Stromal cell of bone marrow (primary cell): ENCODE measurements at regions not wholly inside any gene's neighbourhood (a gene's known extent, or its start where the extent isn't known, plus 50 kb on each side); places are given as distances from the start of the nearest gene placed in this dataset.

ENCODE experiments used
- DNase-seq: peaks from one replicate; pipeline ENCODE4 v3.0.0-alpha.2; 2012; ENCODE audit warnings: low read depth

DNA sequence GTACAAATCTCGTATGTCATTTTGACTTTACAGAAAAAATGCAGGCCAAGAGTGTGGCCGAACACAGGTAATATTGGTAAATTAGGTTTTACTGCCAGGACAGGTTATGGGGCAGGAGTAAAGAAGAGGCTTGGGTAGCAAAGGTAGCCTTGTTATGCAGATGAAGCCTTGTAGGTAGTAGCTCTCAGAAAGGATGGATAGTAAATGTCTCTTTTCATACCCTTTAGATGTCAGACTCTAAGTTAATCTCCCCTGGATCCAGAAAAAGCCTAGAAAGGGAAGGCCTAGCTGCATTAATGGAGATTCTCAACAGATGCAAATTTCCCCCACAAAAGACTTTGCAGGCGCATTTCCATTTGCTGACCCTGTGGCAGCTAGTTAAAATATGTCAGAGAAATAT, 1445.1 kb upstream of the CADM2 start:
- DNase-seq, result no peak

DNA sequence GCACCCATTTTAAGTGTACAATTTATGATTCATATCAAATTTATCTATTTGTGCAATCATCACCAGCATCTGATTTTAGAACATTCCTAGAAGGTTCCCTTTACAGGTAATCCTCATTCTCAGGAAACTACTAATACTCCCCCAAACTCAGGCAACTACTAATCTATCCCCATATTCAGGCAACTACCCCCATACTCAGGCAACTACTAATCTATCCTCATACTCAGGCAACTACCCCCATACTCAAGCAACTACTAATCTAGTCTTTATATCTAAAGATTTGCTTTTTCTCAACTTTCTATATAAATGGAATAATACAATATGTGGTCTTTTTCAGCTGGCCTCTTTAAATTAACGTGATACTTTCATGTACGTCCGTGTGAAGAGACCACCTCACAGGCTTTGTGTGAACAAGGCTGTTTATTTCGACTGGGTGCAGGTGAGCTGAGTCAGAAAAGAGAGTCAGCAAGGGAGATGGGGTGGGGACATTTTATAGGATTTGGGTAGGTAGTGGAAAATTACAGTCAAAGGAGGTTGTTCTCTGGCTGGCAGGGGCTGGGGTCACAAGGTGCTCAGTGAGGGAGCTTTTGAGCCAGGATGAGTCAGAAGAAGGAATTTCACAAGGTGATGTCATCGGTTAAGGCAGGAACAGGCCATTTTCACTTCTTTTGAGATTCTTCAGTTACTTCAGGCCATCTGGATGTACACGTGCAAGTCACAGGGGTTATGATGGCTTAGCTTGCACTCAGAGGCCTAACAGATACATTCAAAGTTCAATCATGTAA, 1444.5 kb upstream of the CADM2 start:
- DNase-seq, result no peak

DNA sequence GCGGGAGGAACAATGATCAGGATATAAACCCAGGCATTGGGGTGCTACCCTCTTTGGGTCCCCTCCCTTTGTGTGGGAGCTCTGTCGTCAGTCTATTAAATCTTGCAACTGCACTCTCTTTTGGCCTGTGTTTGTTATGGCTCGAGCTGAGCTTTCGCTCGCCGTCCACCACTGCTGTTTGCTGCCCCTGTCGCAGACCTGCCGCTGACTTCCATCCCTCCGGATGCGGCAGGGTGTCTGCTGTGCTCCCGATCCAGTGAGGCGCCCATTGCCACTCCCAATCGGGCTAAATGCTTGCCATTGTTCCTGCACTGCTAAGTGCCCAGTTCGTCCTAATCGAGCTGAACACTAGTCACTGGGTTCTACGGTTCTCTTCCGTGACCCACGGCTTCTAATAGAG, 1443.7 kb upstream of the CADM2 start:
- no peak for DNase-seq

DNA sequence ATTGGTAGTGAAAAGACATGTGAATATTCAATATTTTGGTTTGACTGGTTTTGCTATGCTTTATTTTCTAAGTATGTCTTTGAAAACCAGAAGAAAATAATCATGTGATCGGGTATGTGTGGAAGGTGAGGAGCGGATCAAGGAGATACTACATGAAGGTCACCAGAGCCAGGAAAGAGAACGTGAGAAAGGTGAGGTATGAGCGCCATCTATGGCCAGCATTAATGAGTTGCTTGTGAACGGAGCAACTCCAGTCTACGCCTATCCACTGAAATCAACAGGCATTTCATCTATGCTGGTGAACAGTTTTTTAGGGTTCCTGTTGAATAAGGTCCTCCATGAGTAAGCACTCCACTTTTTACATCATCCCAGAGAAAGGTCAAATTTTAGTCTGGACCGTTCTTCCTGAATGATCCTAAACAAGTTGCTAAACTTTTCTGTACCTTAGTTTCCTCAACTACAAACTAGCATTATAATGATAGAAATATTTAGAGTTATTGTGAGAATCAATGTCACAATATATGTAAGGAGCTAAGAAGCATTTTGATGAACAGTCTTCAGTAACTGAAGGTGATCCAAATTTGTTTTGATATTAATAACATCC, 1435.2 kb upstream of the CADM2 start:
- peak; percentile 10 for DNase-seq

DNA sequence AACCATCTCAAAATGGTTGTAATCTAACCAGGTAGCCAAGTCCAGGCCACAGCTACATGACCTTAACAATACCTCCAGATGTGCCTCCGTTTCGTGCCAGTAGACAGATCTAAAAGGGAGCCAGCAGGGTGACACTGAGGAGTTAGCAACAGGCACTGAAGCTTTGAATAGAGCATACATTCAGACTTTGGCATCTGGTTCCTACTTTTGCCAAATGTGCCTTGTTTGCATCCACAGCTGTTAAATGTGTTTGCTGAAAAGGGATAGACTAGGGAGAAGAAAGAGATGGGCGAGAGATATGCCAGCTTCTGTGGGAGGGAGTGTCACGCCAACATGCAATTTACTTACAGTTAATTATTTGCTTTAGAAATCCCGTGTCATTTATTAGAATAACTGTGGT, 1433.9 kb upstream of the CADM2 start:
- no peak for DNase-seq

DNA sequence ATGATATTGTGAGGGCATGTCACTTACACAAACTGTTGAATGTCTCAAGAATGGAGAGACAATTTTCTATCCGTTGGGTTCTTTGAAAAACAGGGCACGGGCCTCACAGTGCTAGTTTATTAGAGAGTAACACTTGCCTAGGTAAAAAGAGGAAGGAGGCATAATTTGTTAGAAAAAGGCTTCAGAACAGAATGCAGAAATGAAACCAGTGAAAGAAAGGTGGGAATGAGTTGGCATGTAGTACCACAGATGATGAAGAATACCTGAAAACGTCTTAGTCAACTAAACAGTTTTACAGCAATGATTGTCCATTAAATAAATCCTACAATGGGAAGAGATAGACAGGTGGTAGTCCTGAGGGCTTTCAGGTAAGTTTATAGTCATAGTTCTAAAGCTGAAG, 1399.7 kb upstream of the CADM2 start:
- no peak for DNase-seq

DNA sequence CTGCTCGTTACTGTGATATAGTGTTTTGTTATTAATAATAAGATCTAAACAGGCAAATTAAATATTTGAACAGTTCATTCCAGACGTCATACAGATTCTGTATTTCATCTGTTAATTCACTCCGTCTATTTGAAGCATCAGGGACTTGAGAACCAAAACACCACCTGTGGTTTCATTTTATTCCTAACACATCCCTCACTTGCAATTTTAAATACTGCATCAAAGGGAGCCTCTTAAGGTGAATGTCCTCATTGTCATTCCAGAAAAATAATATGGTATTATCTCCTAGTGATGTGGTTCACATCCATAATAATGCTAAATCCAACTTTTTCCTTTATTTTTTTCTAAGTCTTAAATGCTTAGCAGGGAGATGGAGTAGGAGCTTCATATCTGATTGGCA, 1390.9 kb upstream of the CADM2 start:
- DNase-seq, result no peak

DNA sequence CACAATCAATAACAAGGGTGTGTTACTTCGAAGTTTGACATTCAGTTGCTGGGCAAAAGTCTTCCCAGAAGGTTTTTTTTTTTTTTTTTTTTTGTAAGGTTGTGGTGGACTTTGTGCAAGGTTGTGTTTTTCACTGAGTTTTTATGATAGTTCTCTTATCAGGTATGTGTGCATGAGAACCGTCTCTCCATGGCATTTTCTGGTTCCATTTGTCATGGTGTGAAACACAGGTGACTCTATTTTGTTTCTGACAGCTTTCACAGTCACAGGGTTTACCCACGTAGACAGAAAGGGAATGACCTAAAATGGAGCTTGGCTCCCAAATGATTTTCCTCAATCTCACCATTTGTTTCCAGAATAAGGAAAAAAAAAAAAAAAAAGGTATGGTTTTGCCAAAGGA, 1377.2 kb upstream of the CADM2 start:
- no peak for DNase-seq

DNA sequence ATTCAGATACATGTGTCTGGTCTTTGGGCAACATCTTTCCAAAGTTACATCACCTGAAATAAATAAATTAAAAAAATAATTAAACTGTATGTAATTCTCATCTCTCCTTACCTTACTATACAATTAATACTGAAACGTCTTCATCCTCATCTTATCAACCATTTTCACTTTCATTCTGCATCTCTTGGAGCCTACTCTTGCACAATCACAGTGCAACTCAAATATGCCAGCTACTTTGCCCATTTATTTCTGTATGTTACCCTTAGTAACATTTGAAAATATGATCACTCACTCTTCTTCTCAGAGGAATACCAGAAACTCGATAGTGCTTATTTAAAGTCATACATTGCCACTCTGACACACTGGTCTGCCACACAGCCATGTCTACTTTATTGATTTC, 1357.1 kb upstream of the CADM2 start:
- no peak for DNase-seq

DNA sequence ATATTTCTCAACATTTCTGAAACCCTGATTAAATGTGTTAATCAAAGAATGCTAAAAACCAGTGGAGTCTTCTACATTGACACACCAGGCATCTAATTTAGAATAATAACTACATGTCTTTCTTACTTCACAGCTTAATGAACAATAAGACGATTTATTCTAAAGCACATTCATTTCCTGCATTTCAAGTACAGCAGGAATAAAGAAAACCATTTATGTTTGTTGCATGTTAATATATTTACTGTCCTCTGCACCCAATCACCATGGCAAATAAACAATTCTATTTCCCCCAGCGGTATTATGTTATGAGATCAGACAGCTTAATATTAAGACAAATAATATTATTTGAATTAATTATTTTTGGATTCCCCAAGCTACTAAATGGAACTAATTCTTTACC, 1336.3 kb upstream of the CADM2 start:
- DNase-seq, result no peak

DNA sequence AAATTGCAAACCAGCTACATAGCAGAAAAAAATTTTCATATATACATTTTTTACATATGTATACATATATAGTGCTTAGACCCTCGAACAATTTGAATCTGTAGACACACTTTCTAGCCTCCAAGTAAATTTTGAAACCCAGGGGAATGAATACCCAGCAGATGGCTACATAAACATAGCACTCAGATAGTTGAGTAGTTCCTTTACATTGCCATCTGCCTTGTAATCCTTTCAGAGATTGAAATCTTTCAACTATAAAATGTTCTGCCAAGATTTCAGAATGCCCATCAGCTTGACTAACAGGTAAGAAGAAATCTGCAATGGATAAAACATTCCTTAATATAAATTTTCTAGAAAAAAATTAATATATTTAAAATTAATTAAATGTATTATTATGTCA, 1333.5 kb upstream of the CADM2 start:
- DNase-seq, result no peak

DNA sequence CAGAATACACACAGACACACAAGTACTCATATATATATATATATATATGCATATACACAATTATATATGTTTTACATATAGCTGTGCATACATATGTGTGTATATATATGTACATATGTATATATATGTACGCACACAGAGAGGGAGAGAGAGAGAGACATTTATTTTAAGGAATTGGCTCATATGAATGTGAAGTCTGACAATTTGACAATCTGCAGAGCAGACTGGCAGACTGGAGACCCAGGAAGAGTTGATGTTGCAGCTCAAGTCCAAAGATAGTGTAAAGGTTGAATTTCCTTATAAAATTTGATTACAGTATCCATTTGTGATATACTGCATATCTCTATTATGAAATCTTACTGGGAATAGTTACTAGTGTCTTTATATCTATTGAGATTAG, 1330.3 kb upstream of the CADM2 start:
- no peak for DNase-seq

DNA sequence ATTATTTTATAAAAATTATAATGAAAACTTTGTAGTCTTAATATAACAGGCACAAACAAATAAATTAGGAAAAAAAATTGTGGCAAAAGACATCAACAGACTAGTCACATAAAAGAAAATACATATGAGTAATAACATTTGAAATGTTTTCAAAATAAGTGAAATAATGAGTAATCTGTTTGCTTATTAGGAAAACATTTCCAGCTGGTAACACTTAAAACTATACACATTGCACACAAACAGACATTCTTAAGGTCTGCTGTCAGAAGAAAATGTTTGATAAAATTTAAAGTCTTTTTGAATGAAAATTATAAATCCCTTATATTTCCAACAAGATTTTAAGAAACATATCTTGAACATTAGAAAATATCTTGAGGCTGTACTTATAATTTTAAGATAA, 1326.3 kb upstream of the CADM2 start:
- no peak for DNase-seq

DNA sequence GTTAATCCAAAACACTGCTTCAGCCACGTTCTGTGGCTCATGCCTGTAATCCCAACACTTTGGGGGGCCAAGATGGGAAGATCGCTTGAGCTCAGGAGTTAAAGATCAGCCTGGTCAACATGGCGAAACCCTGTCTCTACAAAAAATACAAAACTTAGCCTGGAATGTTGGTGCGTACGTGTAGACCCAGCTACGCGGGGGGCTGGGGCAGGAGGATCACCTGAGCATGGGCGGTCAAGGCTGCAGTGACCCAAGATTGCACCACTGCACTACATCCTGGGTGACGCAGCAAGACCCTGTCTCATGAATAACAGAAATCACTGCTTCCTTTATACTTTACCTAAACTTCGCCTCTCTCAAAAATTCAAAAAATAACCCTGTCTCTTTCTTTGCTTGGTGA, 1325.0 kb upstream of the CADM2 start:
- no peak for DNase-seq

DNA sequence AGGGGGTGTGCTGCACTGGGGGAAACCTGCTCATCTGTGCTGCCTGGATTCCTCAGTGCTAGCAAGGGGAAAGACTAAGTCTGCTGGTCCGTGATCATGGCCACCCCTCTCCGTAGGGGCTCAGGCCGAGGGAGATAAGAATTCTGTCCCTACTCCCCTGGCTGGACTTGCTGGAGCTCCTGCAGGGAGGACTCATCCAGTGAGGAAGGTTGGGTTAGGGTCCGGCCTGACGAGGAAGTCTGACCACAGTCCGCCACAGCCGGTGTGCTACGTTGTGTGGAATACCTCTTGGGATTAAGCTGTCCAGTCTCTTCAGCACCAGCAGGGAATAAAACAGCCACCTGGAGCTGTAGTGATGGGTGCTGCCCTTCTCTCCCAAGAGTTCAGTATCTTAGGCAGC, 1309.1 kb upstream of the CADM2 start:
- DNase-seq, result no peak

DNA sequence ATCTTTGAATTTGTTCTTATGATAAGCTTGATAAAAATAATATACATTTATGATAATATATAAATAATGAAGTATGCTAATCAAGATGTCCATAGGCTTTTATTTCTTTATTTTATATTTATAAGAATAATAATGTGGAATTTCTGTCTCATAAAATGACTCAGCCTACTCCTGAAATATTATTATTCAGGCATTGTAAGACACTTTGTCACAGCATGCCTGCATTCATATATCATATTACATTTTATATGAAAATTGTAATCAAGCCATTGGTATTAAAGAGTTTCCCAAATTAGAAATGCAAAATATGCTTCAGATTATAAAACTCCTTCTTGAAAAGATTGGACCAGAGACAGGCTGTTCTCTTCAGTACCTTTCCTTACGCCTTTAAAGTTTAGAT, 1303.7 kb upstream of the CADM2 start:
- no peak for DNase-seq

DNA sequence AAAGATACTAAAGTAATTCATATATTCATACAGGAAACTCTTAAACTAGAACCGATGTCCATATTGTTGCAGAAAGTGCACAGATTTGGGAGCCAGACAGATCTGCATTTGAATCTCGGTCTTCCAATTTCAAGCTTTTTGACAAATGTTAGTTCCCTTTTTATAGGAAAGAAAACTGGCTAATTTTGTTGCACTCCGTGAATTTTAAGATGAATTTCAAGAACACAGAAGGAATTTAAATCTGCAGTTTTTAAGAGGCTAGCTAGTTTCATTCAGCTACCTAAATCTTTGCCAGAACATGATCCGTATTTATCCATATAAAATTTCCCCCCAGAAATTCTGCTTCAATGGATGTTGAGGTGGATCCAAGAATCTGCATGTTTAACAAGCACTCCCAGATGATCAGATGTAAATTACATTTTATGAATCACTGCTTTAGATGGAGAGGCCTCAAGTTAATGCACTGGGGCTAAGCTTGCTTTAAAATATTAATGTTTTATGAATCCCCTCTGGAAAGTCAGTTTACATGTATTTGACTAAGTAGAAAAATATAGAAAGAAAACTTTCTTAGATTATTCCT, 1296.3 kb upstream of the CADM2 start:
- DNase-seq, result no peak

DNA sequence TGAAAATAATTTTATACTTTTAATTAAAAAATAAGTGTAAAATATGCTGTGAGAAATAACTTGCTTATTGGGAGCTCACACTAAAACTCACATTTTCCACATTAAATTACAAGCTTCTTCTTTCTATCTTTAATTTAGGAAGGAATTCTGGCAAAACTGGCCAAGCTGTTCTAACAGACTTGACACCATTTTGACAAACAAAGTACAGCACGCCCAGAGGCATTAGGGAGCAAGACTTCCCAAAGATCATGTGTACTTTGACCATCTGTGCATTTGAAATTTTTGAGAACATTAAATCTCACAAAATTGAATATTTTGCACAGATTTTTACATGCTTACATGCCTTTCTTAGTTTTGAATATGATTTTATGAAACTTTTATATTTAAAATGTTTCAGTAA, 1288.4 kb upstream of the CADM2 start:
- DNase-seq, result no peak

DNA sequence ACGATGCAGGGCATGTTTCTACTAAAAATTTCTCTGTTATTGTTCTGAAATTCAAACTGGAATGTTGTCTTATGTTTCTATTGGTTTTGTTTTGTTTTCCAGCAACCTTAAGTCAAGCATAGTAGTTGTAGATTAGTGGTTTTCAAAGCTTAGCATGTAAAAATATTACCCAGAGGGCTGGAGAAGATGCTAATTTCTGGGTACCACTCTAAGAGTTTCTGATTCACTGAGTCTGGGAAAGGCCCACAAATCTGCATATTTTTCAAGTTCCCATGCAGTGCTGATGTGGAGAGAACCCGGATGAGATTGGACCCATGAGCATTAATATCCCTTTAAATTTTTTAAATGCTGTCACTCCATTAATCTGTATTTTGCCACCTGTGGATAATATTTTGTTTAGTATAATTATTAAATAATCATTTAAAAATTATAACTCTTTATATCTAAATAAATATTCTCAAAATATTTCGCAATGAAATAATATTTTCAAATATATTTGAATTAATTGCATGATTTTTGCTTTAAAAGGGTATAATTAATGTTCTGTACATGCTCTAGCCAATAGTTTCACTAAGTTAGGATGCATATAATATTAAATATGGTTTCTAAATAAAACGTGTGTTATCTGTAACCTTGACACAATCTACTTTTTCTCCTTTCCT, 1274.7 kb upstream of the CADM2 start:
- no peak for DNase-seq

DNA sequence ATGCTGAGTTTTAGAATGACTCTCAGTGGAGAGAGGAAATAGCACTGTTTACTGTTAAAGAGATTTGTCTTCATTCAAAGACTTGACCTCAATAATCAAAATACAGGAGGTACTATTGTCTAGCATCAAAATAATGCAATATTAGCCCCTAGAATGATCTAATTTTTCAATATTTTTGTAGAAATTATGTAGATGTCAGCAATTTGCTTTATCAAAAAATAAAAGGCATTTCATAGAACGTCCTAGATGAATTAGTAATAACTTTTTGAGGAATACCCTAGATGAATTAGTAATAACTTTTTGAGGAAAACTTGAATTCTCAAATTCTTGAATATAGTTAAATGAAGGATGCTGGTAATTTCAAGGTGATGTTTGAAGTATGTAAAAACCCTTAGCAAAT, 1252.1 kb upstream of the CADM2 start:
- DNase-seq, result no peak

DNA sequence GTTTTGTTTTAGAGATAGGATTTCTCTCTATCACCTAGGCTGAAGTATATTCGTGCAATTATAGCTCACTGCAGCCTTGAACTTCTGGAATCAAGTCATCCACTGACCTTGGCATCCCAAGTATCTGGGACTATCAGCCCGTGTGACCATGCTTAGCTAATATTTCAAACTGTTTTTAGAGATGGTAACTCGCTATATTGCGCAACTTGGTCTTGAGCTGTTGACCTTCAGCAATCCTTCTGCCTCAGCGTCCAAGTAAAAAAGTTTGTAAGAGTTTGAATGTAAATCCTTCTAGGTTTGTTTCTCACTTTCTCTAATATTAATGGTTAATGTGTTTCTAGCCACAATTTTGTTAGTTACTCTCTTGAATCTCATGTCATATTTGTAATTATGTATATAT, 1243.5 kb upstream of the CADM2 start:
- DNase-seq, result no peak

DNA sequence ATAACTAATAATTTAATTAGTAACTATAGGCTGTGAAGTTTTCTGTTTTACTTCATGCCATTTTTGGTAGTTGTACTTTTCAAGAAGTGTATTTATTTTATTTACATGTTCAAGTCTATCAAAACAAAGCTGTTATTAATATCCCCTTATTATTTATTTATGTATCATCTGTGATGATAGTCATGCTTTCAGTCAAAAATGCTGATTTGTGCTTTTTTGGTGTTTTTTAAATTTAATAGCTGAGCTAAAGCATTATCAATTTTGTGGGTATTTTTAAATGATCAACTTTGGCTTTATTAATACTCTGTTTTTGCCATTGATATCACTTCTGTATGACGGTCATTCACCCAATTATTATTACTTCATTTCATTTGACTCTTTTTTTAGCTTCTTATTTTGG, 1229.2 kb upstream of the CADM2 start:
- no peak for DNase-seq

DNA sequence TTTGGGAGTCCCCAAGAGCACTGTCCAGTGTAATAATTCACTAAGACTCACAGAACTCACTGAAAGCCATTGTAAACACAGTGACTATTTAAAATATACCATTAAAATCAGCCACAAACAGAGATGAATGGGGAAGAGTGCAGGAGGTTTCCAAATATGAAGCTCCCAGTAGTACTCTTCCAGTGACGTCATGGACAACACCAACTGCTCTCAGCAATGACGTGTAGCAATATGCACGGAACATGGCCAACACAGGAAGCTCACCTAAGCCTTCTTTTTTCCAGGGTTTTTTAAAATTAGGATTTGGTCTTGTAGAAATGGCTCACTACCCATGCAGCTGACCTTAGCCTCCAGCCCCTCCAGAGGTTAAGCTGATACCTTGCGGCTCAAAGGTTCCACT, 1224.1 kb upstream of the CADM2 start:
- DNase-seq, result no peak
